Peyer's patch (tissue), 4 donors: ENCODE measurements at regions not wholly inside any gene's neighbourhood (a gene's known extent, or its start where the extent isn't known, plus 50 kb on each side); places are given as distances from the start of the nearest gene placed in this dataset.

Experiments
- CTCF ChIP-seq, 6 experiments: fragments of 450-650 bp in 4 of 6; fragments of 200-600 bp in 2 of 6; sonication (generic) in 1 of 6; IDR thresholded peaks; one replicate each; pipeline ENCODE4 v1.5.1; 2017 to 2019; ENCODE audit warnings: antibody characterized with exemption in 6 of 6, mild to moderate bottlenecking in 3 of 6, moderate library complexity in 1 of 6
- POLR2A ChIP-seq, 2 donors: fragments of 450-650 bp; IDR thresholded peaks; one replicate each; pipeline ENCODE4 v1.5.1; 2017; ENCODE audit warnings: antibody characterized with exemption in 2 of 2, mild to moderate bottlenecking in 2 of 2, moderate library complexity in 2 of 2

GRCh38 chr9:90343366-90343765 is 299.3 kb downstream of the DIRAS2 start:
- no peak for TF ChIP-seq CTCF (IDR thresholded peaks at IDR 0.05)
- no peak for TF ChIP-seq POLR2A (IDR thresholded peaks at IDR 0.05)
